Bronchial epithelial cell (primary cell): ENCODE measurements at regions not wholly inside any gene's neighbourhood (a gene's known extent, or its start where the extent isn't known, plus 50 kb on each side); places are given as distances from the start of the nearest gene placed in this dataset.

Source experiments
- DNase-seq: peaks from one replicate; pipeline ENCODE4 v3.0.0-alpha.2; 2010; ENCODE audit warnings: low read depth
- FAIRE-seq: peaks from 2 replicates; lab custom pipeline; 2011; peaks lifted over from hg19 to GRCh38; lab: Jason Lieb, UNC
- H3K27me3 ChIP-seq: 2 replicates; pipeline ENCODE4 v1.5.1; 2011; ENCODE audit warnings: low read length; ENCODE audit not compliant: control insufficient read depth, insufficient read depth
- H3K36me3 ChIP-seq: 2 replicates; pipeline ENCODE4 v1.5.1; 2011; ENCODE audit warnings: low read length; ENCODE audit not compliant: control insufficient read depth, insufficient read depth
- H3K4me3 ChIP-seq: 2 replicates; pipeline ENCODE4 v1.5.1; 2011; ENCODE audit warnings: mild to moderate bottlenecking, low read depth, low read length, control low read depth
- TF ChIP-seq, protein P1 (sequence below): IDR thresholded peaks from 2 replicates; pipeline ENCODE4 v1.5.1; 2011; ENCODE audit warnings: mild to moderate bottlenecking, moderate library complexity, low read length, control low read depth, inconsistent platforms; ENCODE audit not compliant: insufficient read depth, severe bottlenecking

DNA sequence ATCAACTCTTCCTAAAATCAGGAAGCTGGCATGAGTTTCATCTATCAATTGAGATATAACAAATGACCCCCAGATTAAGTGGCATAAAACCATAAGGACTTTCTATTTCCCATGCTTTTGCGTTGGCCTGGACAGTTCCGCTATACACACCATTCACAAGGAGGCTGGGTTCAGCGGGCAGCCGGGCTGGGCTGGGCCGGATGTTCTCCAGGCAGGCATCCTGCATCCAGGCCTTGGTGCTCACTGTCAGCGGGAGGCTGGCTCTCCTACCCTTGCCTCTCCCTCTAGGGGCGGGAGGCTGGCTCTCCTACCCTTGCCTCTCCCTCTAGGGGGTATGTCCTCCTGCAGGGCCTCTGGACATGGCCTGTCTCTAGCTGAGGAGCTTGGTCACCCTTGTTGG is 266.0 kb upstream of the ARRDC4 start:
- H3K36me3 ChIP-seq = no peaks in the 10 kb centered on the region
- no peak overlapping the region for H3K4me3 ChIP-seq
- FAIRE-seq (no peak), DNase-seq (no peak)
- no peaks in the 10 kb centered on the region for H3K27me3 ChIP-seq
- TF ChIP-seq, protein P1, sequence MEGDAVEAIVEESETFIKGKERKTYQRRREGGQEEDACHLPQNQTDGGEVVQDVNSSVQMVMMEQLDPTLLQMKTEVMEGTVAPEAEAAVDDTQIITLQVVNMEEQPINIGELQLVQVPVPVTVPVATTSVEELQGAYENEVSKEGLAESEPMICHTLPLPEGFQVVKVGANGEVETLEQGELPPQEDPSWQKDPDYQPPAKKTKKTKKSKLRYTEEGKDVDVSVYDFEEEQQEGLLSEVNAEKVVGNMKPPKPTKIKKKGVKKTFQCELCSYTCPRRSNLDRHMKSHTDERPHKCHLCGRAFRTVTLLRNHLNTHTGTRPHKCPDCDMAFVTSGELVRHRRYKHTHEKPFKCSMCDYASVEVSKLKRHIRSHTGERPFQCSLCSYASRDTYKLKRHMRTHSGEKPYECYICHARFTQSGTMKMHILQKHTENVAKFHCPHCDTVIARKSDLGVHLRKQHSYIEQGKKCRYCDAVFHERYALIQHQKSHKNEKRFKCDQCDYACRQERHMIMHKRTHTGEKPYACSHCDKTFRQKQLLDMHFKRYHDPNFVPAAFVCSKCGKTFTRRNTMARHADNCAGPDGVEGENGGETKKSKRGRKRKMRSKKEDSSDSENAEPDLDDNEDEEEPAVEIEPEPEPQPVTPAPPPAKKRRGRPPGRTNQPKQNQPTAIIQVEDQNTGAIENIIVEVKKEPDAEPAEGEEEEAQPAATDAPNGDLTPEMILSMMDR = no peak

DNA sequence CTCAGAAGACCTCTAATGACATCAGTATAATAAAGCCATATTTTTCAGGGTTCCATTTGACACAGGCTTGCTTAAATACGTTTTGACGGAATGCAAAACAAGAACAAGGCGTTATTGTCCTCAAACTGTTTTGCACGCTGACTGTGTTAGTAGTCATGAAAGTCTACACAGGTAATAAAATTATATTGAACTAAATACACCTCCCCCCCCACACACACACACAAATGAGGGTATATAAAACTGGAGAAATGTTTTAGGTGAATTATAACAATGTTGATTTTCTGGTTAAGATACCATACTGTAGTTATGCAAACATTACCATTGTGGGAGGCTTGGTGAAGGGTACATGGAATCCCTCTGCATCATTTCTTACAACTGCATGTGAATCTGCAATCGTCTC is 257.1 kb upstream of the ARRDC4 start:
- no peaks in the 10 kb centered on the region for H3K36me3 ChIP-seq
- DNase-seq = no peak
- TF ChIP-seq, protein P1 = no peak
- no peaks in the 10 kb centered on the region for H3K27me3 ChIP-seq
- H3K4me3 ChIP-seq = no peak overlapping the region
- no peak for FAIRE-seq

DNA sequence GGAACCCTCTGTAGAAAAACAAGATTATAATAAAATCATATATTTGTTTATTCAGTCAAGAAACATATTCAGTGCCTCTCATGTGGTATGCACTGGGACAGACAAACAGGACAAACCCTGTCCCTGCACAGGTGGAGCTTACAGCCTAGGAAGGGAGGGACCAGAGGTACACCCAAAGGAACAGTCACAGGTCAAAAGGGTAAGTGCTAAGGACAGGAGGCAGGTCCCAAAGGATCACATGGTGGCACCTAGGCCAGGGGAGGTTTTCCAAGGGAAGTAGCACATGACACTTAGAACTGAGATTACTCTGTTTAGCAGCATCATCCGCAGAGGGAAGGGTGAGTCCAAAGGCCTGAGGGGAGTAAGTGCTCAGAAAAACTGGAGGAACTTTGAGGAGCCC is 254.4 kb upstream of the ARRDC4 start:
- TF ChIP-seq, protein P1 = no peak
- no peak for FAIRE-seq
- no peaks in the 10 kb centered on the region for H3K27me3 ChIP-seq
- DNase-seq = no peak
- H3K4me3 ChIP-seq = no peak overlapping the region
- no peaks in the 10 kb centered on the region for H3K36me3 ChIP-seq

DNA sequence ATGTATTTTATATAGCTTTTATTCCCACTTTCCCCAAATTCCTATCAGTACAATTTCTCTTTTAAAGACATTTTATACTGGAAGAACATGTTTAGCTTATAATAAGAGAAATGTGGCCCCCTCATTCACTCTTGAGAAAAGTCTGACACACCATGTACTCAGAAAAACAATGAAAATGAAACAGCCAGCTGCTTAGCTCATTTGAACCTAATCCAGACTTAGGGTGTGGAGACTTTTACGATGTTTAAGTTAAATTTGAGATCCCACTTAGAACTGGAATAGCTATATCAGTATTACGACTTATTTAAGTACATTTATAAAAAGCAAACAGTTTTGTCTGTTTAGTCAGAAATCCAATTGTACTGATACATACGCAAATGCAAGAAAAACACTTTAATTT is 252.3 kb upstream of the ARRDC4 start:
- FAIRE-seq (no peak), DNase-seq (no peak)
- Histone ChIP-seq H3K4me3 (no peak overlapping the region), H3K27me3 (no peaks in the 10 kb centered on the region), H3K36me3 (no peaks in the 10 kb centered on the region)
- TF ChIP-seq, protein P1 = no peak

DNA sequence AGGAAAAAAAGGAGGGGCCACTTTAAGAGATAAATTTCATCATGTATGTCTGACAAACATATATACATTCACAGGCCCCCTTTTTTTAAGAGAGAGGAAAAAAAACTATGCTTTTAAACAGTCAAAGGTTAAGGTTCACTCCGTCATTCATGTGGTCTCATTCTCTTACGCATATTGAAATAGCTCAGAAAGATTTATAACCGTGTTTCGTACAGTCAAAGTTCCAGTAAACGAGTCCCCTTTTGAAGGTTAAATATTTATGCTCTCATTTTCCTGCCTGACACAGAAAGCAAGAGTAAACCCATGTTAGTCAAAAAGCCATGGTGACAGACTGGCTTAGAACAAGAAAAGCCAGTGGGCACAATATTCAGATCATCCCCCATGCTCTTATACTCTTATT is 248.0 kb upstream of the ARRDC4 start:
- H3K27me3 ChIP-seq = no peaks in the 10 kb centered on the region
- TF ChIP-seq, protein P1 = no peak
- no peak for FAIRE-seq

DNA sequence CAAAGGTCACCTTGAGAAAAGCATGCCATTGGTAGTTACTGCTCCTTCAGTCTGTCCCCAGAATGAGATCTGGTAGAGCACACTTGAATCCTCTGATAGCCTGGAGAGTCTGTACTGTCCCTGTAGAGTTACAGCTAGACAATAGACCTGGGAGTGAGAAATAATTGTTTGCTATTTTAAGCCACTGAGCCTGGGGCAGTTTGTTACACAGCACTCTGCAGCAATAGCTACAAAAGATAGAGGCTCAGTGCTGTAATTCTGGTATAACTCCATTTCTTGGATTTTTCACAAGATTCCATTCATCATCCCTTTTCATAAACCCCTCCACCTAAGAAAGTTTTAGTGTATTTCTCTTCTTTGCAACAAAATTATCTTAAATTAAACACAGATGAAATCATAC is 242.7 kb upstream of the ARRDC4 start:
- no peak overlapping the region for H3K4me3 ChIP-seq
- no peak for FAIRE-seq
- no peak for DNase-seq

More for the DNA sequence above, 248.0 kb upstream of the ARRDC4 start:
- Histone ChIP-seq H3K4me3 (no peak overlapping the region), H3K36me3 (no peaks in the 10 kb centered on the region)
- DNase-seq = no peak

More for the DNA sequence above, 242.7 kb upstream of the ARRDC4 start:
- no peaks in the 10 kb centered on the region for H3K36me3 ChIP-seq
- H3K27me3 ChIP-seq = no peaks in the 10 kb centered on the region
- TF ChIP-seq, protein P1 = no peak
